ENCODE measurements at regions not wholly inside any gene's neighbourhood (a gene's known extent, or its start where the extent isn't known, plus 50 kb on each side); places are given as distances from the start of the nearest gene placed in this dataset.

DNA sequence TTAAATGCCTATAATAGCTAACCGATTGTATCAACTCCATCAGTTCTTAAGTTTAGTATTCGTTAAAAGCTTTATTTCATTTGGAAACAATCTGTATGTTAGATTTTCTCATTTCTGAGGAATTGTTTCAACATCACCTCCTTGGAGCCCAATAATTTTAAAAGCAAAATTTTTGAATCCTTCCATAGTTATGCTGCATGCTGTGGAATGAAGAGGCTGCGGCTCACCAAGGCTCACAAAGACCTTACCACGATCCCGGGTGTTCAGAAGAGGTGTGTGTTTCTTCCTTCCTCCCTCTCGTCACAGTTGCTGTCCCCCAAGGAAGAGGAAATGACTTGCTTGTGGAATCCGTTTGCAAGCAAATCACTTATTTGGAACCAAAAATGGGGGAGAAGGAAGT is 143.8 kb downstream of the FGF1 start:
- Histone ChIP-seq H3K9me3 (ENCODE audit: control insufficient read depth, insufficient read depth, low read length) (no peaks in the 10 kb centered on the region), H3K27ac (ENCODE audit: low read length) (no peak overlapping the region), H3K36me3 (ENCODE audit: control insufficient read depth, insufficient read depth, low read length) (no peaks in the 10 kb centered on the region), H3K27me3 (ENCODE audit: control insufficient read depth, insufficient read depth, low read length) (no peaks in the 10 kb centered on the region), H3K4me3 (ENCODE audit: low read length) (no peak overlapping the region), H3K4me1 (ENCODE audit: control insufficient read depth, insufficient read depth, low read length) (0 out of 2 replicates have a peak, but pooled peaks cover 3% of the 10 kb centered on the region)
- no peak for DNase-seq (ENCODE audit: low read depth, low spot score)
- WGBS (ENCODE audit: insufficient coverage, insufficient read length) = no CpG with 5 or more reads among the region's 7 CpGs

DNA sequence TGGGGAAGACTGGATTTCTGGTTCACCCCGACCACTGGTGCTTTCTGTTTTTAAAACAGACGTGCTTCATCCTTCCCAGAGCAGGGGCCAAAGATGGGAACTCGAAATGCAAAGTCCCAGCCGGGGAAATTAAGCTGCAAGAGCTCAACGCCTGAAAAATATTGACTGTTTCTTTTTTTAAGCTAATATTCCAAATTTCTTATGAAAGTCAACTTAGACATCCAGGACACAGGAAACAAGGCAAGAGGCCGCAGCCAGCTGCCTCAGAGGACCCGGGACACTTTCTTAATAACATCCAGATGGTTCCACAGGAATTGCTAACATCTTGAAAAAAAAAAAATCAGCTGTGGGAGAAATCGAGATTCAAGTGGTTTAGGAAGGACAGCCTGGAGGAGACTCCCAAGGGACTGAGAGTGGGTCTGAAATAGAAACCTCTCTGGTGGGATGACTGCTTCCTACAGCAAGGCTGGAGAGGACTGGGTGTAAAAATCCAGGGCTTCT is 144.9 kb downstream of the FGF1 start:
- no peak overlapping the region for H3K27ac ChIP-seq (ENCODE audit: low read length)
- WGBS (ENCODE audit: insufficient coverage, insufficient read length) = no CpG with 5 or more reads among the region's 8 CpGs
- H3K9me3 ChIP-seq (ENCODE audit: control insufficient read depth, insufficient read depth, low read length) = no peaks in the 10 kb centered on the region
- H3K4me3 ChIP-seq (ENCODE audit: low read length) = no peak overlapping the region
- no peaks in the 10 kb centered on the region for H3K36me3 ChIP-seq (ENCODE audit: control insufficient read depth, insufficient read depth, low read length)
- no peaks in the 10 kb centered on the region for H3K27me3 ChIP-seq (ENCODE audit: control insufficient read depth, insufficient read depth, low read length)
- 0 out of 2 replicates have a peak, but pooled peaks cover 3% of the 10 kb centered on the region for H3K4me1 ChIP-seq (ENCODE audit: control insufficient read depth, insufficient read depth, low read length)
- DNase-seq (ENCODE audit: low read depth, low spot score) = no peak

GRCh38 chr5:142539154-142539740 is 146.6 kb downstream of the FGF1 start:
- Histone ChIP-seq H3K4me1 (ENCODE audit: control insufficient read depth, insufficient read depth, low read length) (0 out of 2 replicates have a peak, but pooled peaks cover 3% of the 10 kb centered on the region), H3K27me3 (ENCODE audit: control insufficient read depth, insufficient read depth, low read length) (no peaks in the 10 kb centered on the region), H3K9me3 (ENCODE audit: control insufficient read depth, insufficient read depth, low read length) (no peaks in the 10 kb centered on the region), H3K4me3 (ENCODE audit: low read length) (no peak overlapping the region), H3K36me3 (ENCODE audit: control insufficient read depth, insufficient read depth, low read length) (no peaks in the 10 kb centered on the region), H3K27ac (ENCODE audit: low read length) (no peak overlapping the region)
- no CpG with 5 or more reads among the region's 1 CpG for WGBS (ENCODE audit: insufficient coverage, insufficient read length)
- DNase-seq (ENCODE audit: low read depth, low spot score) = no peak

DNA sequence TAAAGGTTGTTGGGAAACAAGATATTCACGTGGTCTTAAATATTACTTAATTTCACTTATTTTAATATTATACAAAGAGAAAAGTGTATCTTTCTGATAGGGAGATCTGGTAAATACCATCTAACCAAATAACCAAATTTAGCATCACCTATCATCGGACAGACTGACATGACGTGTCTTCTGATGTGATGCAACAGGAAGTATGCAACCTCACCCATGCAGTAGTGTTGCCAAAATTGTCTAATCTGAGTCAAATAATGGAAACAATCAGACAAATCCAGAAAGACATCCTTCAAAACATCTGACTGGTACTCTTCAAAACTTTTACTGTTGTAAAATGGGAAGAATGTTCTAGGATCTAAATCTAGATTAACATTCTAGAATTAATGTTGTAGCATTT is 148.0 kb downstream of the FGF1 start:
- WGBS (ENCODE audit: insufficient coverage, insufficient read length) = no CpG with 5 or more reads among the region's 3 CpGs
- DNase-seq (ENCODE audit: low read depth, low spot score) = no peak
- H3K36me3 ChIP-seq (ENCODE audit: control insufficient read depth, insufficient read depth, low read length) = no peaks in the 10 kb centered on the region

DNA sequence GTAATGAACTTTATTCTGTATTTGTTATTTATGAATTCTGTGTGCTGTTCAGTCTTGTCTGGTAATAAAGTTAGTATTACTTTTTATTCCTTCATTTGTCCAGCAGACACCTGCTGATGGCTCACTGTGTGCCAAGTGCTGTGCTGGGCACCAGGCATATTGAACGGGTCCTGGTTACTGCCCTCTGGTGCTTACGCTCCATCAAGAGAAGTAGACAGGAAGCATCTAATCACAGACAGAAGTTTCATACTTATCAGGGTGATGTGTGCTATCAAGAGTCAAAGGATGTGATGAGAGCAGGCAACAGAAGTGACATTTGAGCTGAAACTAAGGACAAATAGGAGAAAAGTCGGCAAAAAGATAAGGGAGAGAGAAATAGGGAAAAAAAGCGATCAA is 153.1 kb downstream of the FGF1 start:
- DNase-seq (ENCODE audit: low read depth, low spot score) = no peak
- WGBS (ENCODE audit: insufficient coverage, insufficient read length) = no CpG with 5 or more reads among the region's 4 CpGs

More for the DNA sequence above, 148.0 kb downstream of the FGF1 start:
- Histone ChIP-seq H3K4me1 (ENCODE audit: control insufficient read depth, insufficient read depth, low read length) (0 out of 2 replicates have a peak, but pooled peaks cover 3% of the 10 kb centered on the region), H3K27me3 (ENCODE audit: control insufficient read depth, insufficient read depth, low read length) (no peaks in the 10 kb centered on the region), H3K27ac (ENCODE audit: low read length) (no peak overlapping the region), H3K9me3 (ENCODE audit: control insufficient read depth, insufficient read depth, low read length) (no peaks in the 10 kb centered on the region), H3K4me3 (ENCODE audit: low read length) (no peak overlapping the region)

DNA sequence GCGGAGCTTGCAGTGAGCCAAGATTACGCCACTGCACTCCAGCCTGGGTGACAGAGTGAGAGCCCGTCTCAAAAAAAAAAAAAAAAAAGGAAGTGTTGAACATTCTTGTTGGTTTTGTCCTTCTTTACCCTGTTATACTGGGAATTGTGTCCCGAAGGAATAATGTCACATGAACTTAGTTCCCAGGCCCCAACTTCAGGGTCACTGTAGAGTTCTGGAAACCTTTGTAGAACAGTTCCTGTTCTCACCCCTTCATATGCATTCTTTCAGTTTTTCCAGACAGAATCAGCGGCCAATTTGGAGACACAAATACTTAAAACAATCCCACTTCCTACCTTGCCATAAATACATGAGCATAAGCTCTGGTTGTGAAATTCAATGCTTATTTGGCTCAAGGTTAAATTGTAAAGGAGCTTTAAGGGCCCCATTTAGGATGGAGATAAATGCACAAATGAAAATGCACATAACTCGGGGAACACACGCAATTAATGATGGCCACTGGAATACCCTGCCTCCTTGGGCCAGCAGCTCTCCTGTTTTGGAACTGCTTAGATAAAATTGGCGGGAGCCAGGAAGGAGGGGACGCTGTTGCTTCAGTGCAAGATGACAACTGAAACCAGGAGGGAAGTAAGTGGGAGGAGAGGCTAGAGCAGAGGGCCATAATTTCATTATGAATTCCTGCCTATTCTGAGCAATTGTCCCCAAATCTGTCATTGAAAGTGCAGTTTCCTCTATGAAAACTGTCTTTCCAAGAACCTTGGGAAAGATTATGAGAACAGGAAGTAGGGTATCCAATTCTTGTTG is 153.7 kb downstream of the FGF1 start:
- Histone ChIP-seq H3K27ac (ENCODE audit: low read length) (no peak overlapping the region), H3K36me3 (ENCODE audit: control insufficient read depth, insufficient read depth, low read length) (no peaks in the 10 kb centered on the region), H3K27me3 (ENCODE audit: control insufficient read depth, insufficient read depth, low read length) (no peaks in the 10 kb centered on the region), H3K4me3 (ENCODE audit: low read length) (no peak overlapping the region), H3K9me3 (ENCODE audit: control insufficient read depth, insufficient read depth, low read length) (no peaks in the 10 kb centered on the region), H3K4me1 (ENCODE audit: control insufficient read depth, insufficient read depth, low read length) (no peaks in the 10 kb centered on the region)
- DNase-seq (ENCODE audit: low read depth, low spot score) = no peak
- no CpG with 5 or more reads among the region's 9 CpGs for WGBS (ENCODE audit: insufficient coverage, insufficient read length)

More for the DNA sequence above, 153.1 kb downstream of the FGF1 start:
- no peaks in the 10 kb centered on the region for H3K4me1 ChIP-seq (ENCODE audit: control insufficient read depth, insufficient read depth, low read length)
- no peaks in the 10 kb centered on the region for H3K36me3 ChIP-seq (ENCODE audit: control insufficient read depth, insufficient read depth, low read length)
- no peak overlapping the region for H3K4me3 ChIP-seq (ENCODE audit: low read length)
- no peaks in the 10 kb centered on the region for H3K9me3 ChIP-seq (ENCODE audit: control insufficient read depth, insufficient read depth, low read length)
- H3K27me3 ChIP-seq (ENCODE audit: control insufficient read depth, insufficient read depth, low read length) = no peaks in the 10 kb centered on the region
- H3K27ac ChIP-seq (ENCODE audit: low read length) = no peak overlapping the region

- Histone ChIP-seq H3K36me3 (ENCODE audit: control insufficient read depth, insufficient read depth, low read length) (no peaks in the 10 kb centered on the region), H3K27me3 (ENCODE audit: control insufficient read depth, insufficient read depth, low read length) (no peaks in the 10 kb centered on the region), H3K27ac (ENCODE audit: low read length) (no peak overlapping the region), H3K4me3 (ENCODE audit: low read length) (no peak overlapping the region), H3K4me1 (ENCODE audit: control insufficient read depth, insufficient read depth, low read length) (no peaks in the 10 kb centered on the region), H3K9me3 (ENCODE audit: control insufficient read depth, insufficient read depth, low read length) (no peaks in the 10 kb centered on the region)
- no CpG with 5 or more reads among the region's 4 CpGs for WGBS (ENCODE audit: insufficient coverage, insufficient read length)
- no peak for DNase-seq (ENCODE audit: low read depth, low spot score)
These were observed 155.0 kb downstream of the FGF1 start for GRCh38 chr5:142530904-142531303.

GRCh38 chr5:142529626-142530278 is 156.1 kb downstream of the FGF1 start:
- Histone ChIP-seq H3K27me3 (ENCODE audit: control insufficient read depth, insufficient read depth, low read length) (no peaks in the 10 kb centered on the region), H3K4me3 (ENCODE audit: low read length) (no peak overlapping the region), H3K36me3 (ENCODE audit: control insufficient read depth, insufficient read depth, low read length) (no peaks in the 10 kb centered on the region), H3K4me1 (ENCODE audit: control insufficient read depth, insufficient read depth, low read length) (no peaks in the 10 kb centered on the region), H3K27ac (ENCODE audit: low read length) (no peak overlapping the region), H3K9me3 (ENCODE audit: control insufficient read depth, insufficient read depth, low read length) (no peaks in the 10 kb centered on the region)
- no peak for DNase-seq (ENCODE audit: low read depth, low spot score)
- no CpG with 5 or more reads among the region's 4 CpGs for WGBS (ENCODE audit: insufficient coverage, insufficient read length)

- H3K27ac ChIP-seq (ENCODE audit: low read length) = no peak overlapping the region
- H3K4me1 ChIP-seq (ENCODE audit: control insufficient read depth, insufficient read depth, low read length) = no peaks in the 10 kb centered on the region
- no CpG with 5 or more reads among the region's 3 CpGs for WGBS (ENCODE audit: insufficient coverage, insufficient read length)
- no peak for DNase-seq (ENCODE audit: low read depth, low spot score)
- no peaks in the 10 kb centered on the region for H3K36me3 ChIP-seq (ENCODE audit: control insufficient read depth, insufficient read depth, low read length)
- no peaks in the 10 kb centered on the region for H3K27me3 ChIP-seq (ENCODE audit: control insufficient read depth, insufficient read depth, low read length)
- H3K9me3 ChIP-seq (ENCODE audit: control insufficient read depth, insufficient read depth, low read length) = no peaks in the 10 kb centered on the region
- no peak overlapping the region for H3K4me3 ChIP-seq (ENCODE audit: low read length)
These were observed 158.1 kb downstream of the FGF1 start for GRCh38 chr5:142527664-142528295.

DNA sequence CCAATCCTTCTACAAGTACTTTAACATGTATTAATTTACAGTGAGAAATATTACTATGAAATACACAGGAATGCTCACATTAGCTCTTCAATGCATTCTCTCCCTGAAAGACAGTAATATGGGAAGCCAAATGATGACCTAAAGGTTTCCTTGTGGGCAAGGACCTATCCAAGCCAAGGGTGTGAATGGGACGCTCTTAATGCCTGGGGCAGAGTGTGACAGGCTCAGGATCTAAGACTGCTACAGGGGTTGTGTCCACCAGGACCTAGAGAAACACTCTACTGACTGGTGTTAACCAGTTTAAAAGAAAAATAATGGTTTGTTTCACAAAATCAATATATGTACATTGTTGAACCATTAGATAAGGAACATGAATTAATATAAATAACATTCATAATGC is 158.7 kb downstream of the FGF1 start:
- H3K4me3 ChIP-seq (ENCODE audit: low read length) = no peak overlapping the region
- WGBS (ENCODE audit: insufficient coverage, insufficient read length) = no CpG with 5 or more reads among the region's 1 CpG
- H3K9me3 ChIP-seq (ENCODE audit: control insufficient read depth, insufficient read depth, low read length) = no peaks in the 10 kb centered on the region
- H3K27me3 ChIP-seq (ENCODE audit: control insufficient read depth, insufficient read depth, low read length) = no peaks in the 10 kb centered on the region
- H3K36me3 ChIP-seq (ENCODE audit: control insufficient read depth, insufficient read depth, low read length) = no peaks in the 10 kb centered on the region
- H3K27ac ChIP-seq (ENCODE audit: low read length) = no peak overlapping the region
- H3K4me1 ChIP-seq (ENCODE audit: control insufficient read depth, insufficient read depth, low read length) = no peaks in the 10 kb centered on the region
- DNase-seq (ENCODE audit: low read depth, low spot score) = no peak

All from iPS DF 6.9 (cell line).